Liver (tissue), 8 donors: ENCODE measurements at regions not wholly inside any gene's neighbourhood (a gene's known extent, or its start where the extent isn't known, plus 50 kb on each side); places are given as distances from the start of the nearest gene placed in this dataset.

Experiments used
- DNase-seq: peaks from one replicate; pipeline ENCODE4 v3.0.0-alpha.2; 2017; ENCODE audit warnings: low spot score
- H3K27ac ChIP-seq, 2 donors: one replicate each; pipeline ENCODE4 v1.7.0; 2013; ENCODE audit warnings: inconsistent platforms in 2 of 2, low read length in 2 of 2, control low read depth in 1 of 2, low read depth in 1 of 2, mild to moderate bottlenecking in 1 of 2
- H3K27me3 ChIP-seq, 4 donors: one replicate each; pipeline versions ENCODE4 v1.6.1 to v1.7.0; 2013; ENCODE audit warnings: low read length in 3 of 4, inconsistent platforms in 1 of 4, mild to moderate bottlenecking in 1 of 4, moderate library complexity in 1 of 4; ENCODE audit not compliant: control insufficient read depth in 4 of 4, insufficient read depth in 4 of 4
- H3K36me3 ChIP-seq, 4 donors: one replicate each; pipeline versions ENCODE4 v1.6.1 to v1.7.0; 2013; ENCODE audit warnings: low read length in 3 of 4, mild to moderate bottlenecking in 3 of 4, low read depth in 1 of 4, moderate library complexity in 1 of 4; ENCODE audit not compliant: control insufficient read depth in 4 of 4, insufficient read depth in 3 of 4
- H3K4me1 ChIP-seq, 4 donors: one replicate each; pipeline versions ENCODE4 v1.6.1 to v1.7.0; 2013; ENCODE audit warnings: low read length in 3 of 4, mild to moderate bottlenecking in 3 of 4, moderate library complexity in 1 of 4; ENCODE audit not compliant: control insufficient read depth in 4 of 4, insufficient read depth in 4 of 4
- H3K4me3 ChIP-seq, 3 donors: one replicate each; pipeline versions ENCODE4 v1.6.1 to v1.7.0; 2013; ENCODE audit warnings: low read length in 3 of 3, control low read depth in 1 of 3, low read depth in 1 of 3, mild to moderate bottlenecking in 1 of 3
- H3K9ac ChIP-seq, 2 donors: one replicate each; pipeline ENCODE4 v1.7.0; 2013; ENCODE audit warnings: low read length in 2 of 2, mild to moderate bottlenecking in 2 of 2, moderate library complexity in 2 of 2, control low read depth in 1 of 2, low read depth in 1 of 2
- H3K9me3 ChIP-seq, 4 donors: one replicate each; pipeline versions ENCODE4 v1.6.1 to v1.7.0; 2013; ENCODE audit warnings: low read length in 3 of 4; ENCODE audit not compliant: control insufficient read depth in 4 of 4
- CTCF ChIP-seq: fragments of 150-350 bp; IDR thresholded peaks from 2 replicates; pipeline ENCODE4 v1.5.1; 2017; ENCODE audit warnings: improper control_type of control experiment, low read depth, low read length; ENCODE audit not compliant: missing input control
- EGR1 ChIP-seq, 2 donors: IDR thresholded peaks; 2 replicates each; pipeline ENCODE4 v1.6.1; 2016 to 2018; ENCODE audit warnings: antibody characterized with exemption in 2 of 2, low read depth in 2 of 2
- FOXA1 ChIP-seq: IDR thresholded peaks from 2 replicates; pipeline ENCODE4 v1.6.1; 2016; ENCODE audit warnings: antibody characterized with exemption
- FOXA2 ChIP-seq: IDR thresholded peaks from 2 replicates; pipeline ENCODE4 v1.6.1; 2016; ENCODE audit warnings: antibody characterized with exemption
- GABPA ChIP-seq, 2 donors: IDR thresholded peaks in 1 of 2; conservative IDR thresholded peaks in 1 of 2; 2 replicates each; pipeline ENCODE4 v1.6.1; 2016; ENCODE audit warnings: antibody characterized with exemption in 2 of 2, mild to moderate bottlenecking in 1 of 2, moderate library complexity in 1 of 2
- HNF4A ChIP-seq, 2 donors: conservative IDR thresholded peaks; 2 replicates each; pipeline ENCODE4 v1.6.1; 2016; ENCODE audit warnings: antibody characterized with exemption in 2 of 2, mild to moderate bottlenecking in 2 of 2
- HNF4G ChIP-seq: IDR thresholded peaks from 2 replicates; pipeline ENCODE4 v1.6.1; 2016; ENCODE audit warnings: antibody characterized with exemption
- JUND ChIP-seq, 2 donors: IDR thresholded peaks; 2 replicates each; pipeline ENCODE4 v1.6.1; 2016; ENCODE audit warnings: antibody characterized with exemption in 2 of 2
- NR2F2 ChIP-seq: IDR thresholded peaks from 2 replicates; pipeline ENCODE4 v1.6.1; 2016; ENCODE audit warnings: antibody characterized with exemption
- RAD21 ChIP-seq, 2 donors: IDR thresholded peaks; 2 replicates each; pipeline ENCODE4 v1.6.1; 2016; ENCODE audit warnings: antibody characterized with exemption in 2 of 2, mild to moderate bottlenecking in 2 of 2
- REST ChIP-seq: IDR thresholded peaks from 2 replicates; pipeline ENCODE4 v1.6.1; 2016; ENCODE audit warnings: antibody characterized with exemption, mild to moderate bottlenecking
- RXRA ChIP-seq, 2 donors: IDR thresholded peaks; 2 replicates each; pipeline ENCODE4 v1.6.1; 2017 to 2018; ENCODE audit warnings: antibody characterized with exemption in 2 of 2, mild to moderate bottlenecking in 1 of 2
- SP1 ChIP-seq: IDR thresholded peaks from 2 replicates; pipeline ENCODE4 v1.6.1; 2018; ENCODE audit warnings: antibody characterized with exemption, mild to moderate bottlenecking
- TAF1 ChIP-seq: conservative IDR thresholded peaks from 2 replicates; pipeline ENCODE4 v1.6.1; 2016; ENCODE audit warnings: antibody characterized with exemption, mild to moderate bottlenecking
- YY1 ChIP-seq: IDR thresholded peaks from 2 replicates; pipeline ENCODE4 v1.6.1; 2016; ENCODE audit warnings: antibody characterized with exemption, mild to moderate bottlenecking
- WGBS: extraction: QIAGEN DNeasy Blood & Tissue Kit; methylation state at CpG from one replicate; pipeline ENCODE4 v1.1.7; 2013; 5-methylcytosine and 5-hydroxymethylcytosine counted together
- TF ChIP-seq, protein P1 (sequence below): IDR thresholded peaks from 2 replicates; pipeline ENCODE4 v1.6.1; 2016; ENCODE audit warnings: antibody characterized with exemption
- TF ChIP-seq, protein P2 (sequence below): IDR thresholded peaks from 2 replicates; pipeline ENCODE4 v1.6.1; 2016; ENCODE audit warnings: antibody characterized with exemption
- TF ChIP-seq, protein P3 (sequence below): IDR thresholded peaks from 2 replicates; pipeline ENCODE4 v1.6.1; 2016; ENCODE audit warnings: antibody characterized with exemption
- donor health status: healthy.
- donor health status: healthy.
- donor health status: healthy.
- donor health status: healthy.
- donor health status: healthy.

GRCh38 chr10:78148961-78149612 is 115.4 kb downstream of the RPS24 start (continued):
- TF ChIP-seq REST = no peak

- H3K9ac ChIP-seq = no peak overlapping the region
- H3K9me3 ChIP-seq = no peaks in the 10 kb centered on the region
- WGBS = 90% methylated on average over 4 of the region's 4 CpGs
- H3K27ac ChIP-seq = no peak overlapping the region
- H3K36me3 ChIP-seq = peaks cover 0 to 2% (median 0%) of the 10 kb centered on the region in 4 donors
- TF ChIP-seq, protein P1, sequence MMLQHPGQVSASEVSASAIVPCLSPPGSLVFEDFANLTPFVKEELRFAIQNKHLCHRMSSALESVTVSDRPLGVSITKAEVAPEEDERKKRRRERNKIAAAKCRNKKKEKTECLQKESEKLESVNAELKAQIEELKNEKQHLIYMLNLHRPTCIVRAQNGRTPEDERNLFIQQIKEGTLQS = no peak
- TF ChIP-seq REST = no peak
- no peak for TF ChIP-seq YY1
- no peak for TF ChIP-seq GABPA (IDR thresholded peaks at IDR 0.05 in 1 of 2, conservative IDR thresholded peaks at IDR 0.05 in 1 of 2)
- no peak for TF ChIP-seq SP1
- no peak for TF ChIP-seq FOXA2
- TF ChIP-seq HNF4G = no peak
- TF ChIP-seq CTCF = no peak
- no peak for TF ChIP-seq FOXA1
- no peak for TF ChIP-seq NR2F2
- TF ChIP-seq TAF1 = no peak
- TF ChIP-seq, protein P2, sequence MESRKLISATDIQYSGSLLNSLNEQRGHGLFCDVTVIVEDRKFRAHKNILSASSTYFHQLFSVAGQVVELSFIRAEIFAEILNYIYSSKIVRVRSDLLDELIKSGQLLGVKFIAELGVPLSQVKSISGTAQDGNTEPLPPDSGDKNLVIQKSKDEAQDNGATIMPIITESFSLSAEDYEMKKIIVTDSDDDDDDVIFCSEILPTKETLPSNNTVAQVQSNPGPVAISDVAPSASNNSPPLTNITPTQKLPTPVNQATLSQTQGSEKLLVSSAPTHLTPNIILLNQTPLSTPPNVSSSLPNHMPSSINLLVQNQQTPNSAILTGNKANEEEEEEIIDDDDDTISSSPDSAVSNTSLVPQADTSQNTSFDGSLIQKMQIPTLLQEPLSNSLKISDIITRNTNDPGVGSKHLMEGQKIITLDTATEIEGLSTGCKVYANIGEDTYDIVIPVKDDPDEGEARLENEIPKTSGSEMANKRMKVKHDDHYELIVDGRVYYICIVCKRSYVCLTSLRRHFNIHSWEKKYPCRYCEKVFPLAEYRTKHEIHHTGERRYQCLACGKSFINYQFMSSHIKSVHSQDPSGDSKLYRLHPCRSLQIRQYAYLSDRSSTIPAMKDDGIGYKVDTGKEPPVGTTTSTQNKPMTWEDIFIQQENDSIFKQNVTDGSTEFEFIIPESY = no peak
- no peak for TF ChIP-seq EGR1 (IDR thresholded peaks at IDR 0.05; ENCODE audit: low read depth in 2 of 2)
- TF ChIP-seq RAD21 (IDR thresholded peaks at IDR 0.05) = no peak
- no peak for TF ChIP-seq HNF4A (conservative IDR thresholded peaks at IDR 0.05)
- TF ChIP-seq JUND (IDR thresholded peaks at IDR 0.05) = no peak
- TF ChIP-seq, protein P3, sequence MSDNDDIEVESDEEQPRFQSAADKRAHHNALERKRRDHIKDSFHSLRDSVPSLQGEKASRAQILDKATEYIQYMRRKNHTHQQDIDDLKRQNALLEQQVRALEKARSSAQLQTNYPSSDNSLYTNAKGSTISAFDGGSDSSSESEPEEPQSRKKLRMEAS = no peak
- TF ChIP-seq RXRA (IDR thresholded peaks at IDR 0.05) = no peak
- H3K4me1 ChIP-seq = no peaks in the 10 kb centered on the region
- H3K27me3 ChIP-seq = no peaks in the 10 kb centered on the region
- no peak for DNase-seq
- H3K4me3 ChIP-seq = no peak overlapping the region
Observed at GRCh38 chr10:78150756-78151155, 117.1 kb downstream of the RPS24 start.
